ENCODE measurements at regions not wholly inside any gene's neighbourhood (a gene's known extent, or its start where the extent isn't known, plus 50 kb on each side); places are given as distances from the start of the nearest gene placed in this dataset.
"Not testable (repeated sequence)": the region's sequence is repeated elsewhere in the genome, so short reads cannot be mapped to it uniquely, and the experiment has no call there.

GRCh38 chr12:107366322-107366721 lies 273.0 kb upstream of the CRY1 start:
- H3K36me3 Mint-ChIP-seq, result peaks cover 1% of the 10 kb centered on the region
- no peaks in the 10 kb centered on the region for H3K27me3 Mint-ChIP-seq
- H3K9me3 Mint-ChIP-seq, result no peaks in the 10 kb centered on the region
- ATAC-seq (ENCODE audit: low read depth) (no peak), DNase-seq (no peak)
- H3K27ac Mint-ChIP-seq, result no peak overlapping the region
- POLR2A ChIA-PET, result no interaction called here
- no peak overlapping the region for H3K4me3 Mint-ChIP-seq
- H3K4me1 Mint-ChIP-seq, result peaks cover 62% of the 10 kb centered on the region

DNA sequence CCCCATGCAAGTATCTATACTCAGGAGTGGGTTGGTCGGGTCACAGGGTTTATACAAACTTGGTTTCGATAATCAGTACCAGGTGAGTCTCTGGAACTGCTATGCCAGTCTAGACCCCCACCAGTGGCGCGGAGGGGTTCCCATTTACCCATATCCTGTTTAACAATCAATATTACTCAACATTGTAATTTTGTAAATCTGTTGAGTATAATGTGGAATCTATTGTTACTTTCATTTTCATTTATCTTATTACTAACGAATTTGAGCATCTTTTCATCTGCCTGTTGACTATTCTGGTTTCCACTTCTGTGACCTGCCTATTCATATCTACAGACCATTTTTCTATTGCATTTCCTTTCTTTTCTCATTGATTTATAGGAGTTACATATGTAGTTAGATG lies 275.2 kb upstream of the CRY1 start:
- Mint-ChIP-seq H3K27me3 (no peaks in the 10 kb centered on the region), H3K4me3 (peak overlapping the region; percentile 79), H3K9me3 (no peaks in the 10 kb centered on the region), H3K4me1 (peaks cover 68% of the 10 kb centered on the region), H3K27ac (peak overlapping the region; percentile 87), H3K36me3 (peaks cover 1% of the 10 kb centered on the region)
- POLR2A ChIA-PET, result interaction anchor here (0.6 to 6.8 kb wide), 5 partner anchors 12 to 72 kb away, joined by 3 to 189 read pairs (median 5); a partner anchor contains a TSS
- DNase-seq (no peak), ATAC-seq (ENCODE audit: low read depth) (peak; percentile 8)

DNA sequence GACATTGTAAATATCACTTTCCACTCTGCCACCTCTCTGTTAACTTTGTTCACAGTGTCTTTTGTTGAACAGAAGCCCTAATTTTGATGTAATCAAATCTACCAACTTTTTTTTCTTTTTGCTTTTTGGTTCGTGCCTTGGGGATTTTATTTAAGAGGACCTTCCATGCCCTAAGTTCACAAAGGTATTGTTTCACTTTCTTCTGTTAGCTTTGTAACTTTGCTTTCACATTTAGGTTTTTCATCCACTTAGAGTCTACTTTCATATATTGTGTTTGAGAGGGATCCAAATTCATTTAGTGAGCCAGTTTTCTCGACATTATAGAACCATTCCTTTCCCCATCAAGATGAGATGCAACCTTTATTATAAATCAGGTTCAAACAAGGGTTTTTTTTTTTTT lies 275.7 kb upstream of the CRY1 start:
- ATAC-seq (ENCODE audit: low read depth) (no peak), DNase-seq (no peak)
- peaks cover 1% of the 10 kb centered on the region for H3K36me3 Mint-ChIP-seq
- H3K27me3 Mint-ChIP-seq, result no peaks in the 10 kb centered on the region
- H3K4me1 Mint-ChIP-seq, result peaks cover 70% of the 10 kb centered on the region
- H3K4me3 Mint-ChIP-seq, result peak overlapping the region; percentile 79
- H3K27ac Mint-ChIP-seq, result peak overlapping the region; percentile 87
- POLR2A ChIA-PET, result interaction anchor here (0.6 to 6.8 kb wide), 7 partner anchors 13 to 72 kb away, joined by 3 to 189 read pairs (median 5); a partner anchor contains a TSS
- no peaks in the 10 kb centered on the region for H3K9me3 Mint-ChIP-seq

DNA sequence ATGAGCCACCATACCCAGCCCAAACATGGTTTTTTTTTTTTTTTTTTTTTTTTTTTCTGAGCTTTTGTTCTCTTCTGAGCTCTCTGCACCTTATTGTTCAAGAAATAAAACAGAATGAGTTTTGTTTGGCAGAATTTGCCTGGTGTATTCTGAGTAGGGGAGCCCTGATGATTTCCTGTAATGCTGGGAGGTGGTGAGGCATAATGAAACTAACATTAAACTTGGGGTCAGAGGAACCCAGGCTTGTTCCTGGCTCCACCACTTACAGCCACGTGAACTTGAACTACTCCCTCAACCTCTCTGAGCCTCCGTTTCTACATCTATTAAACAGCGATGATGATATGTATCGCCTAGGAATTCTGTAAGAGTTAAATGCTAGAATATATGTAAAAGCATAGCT lies 276.3 kb upstream of the CRY1 start:
- Mint-ChIP-seq H3K27ac (peak overlapping the region; percentile 87), H3K4me3 (peak overlapping the region; percentile 79), H3K36me3 (peaks cover 1% of the 10 kb centered on the region), H3K9me3 (no peaks in the 10 kb centered on the region), H3K27me3 (no peaks in the 10 kb centered on the region), H3K4me1 (peaks cover 77% of the 10 kb centered on the region)
- peak; percentile 70 for ATAC-seq (ENCODE audit: low read depth)
- POLR2A ChIA-PET, result interaction anchor here (0.6 to 6.8 kb wide), 8 partner anchors 13 to 315 kb away, joined by 3 to 189 read pairs (median 5); a partner anchor contains a TSS
- no peak for DNase-seq

DNA sequence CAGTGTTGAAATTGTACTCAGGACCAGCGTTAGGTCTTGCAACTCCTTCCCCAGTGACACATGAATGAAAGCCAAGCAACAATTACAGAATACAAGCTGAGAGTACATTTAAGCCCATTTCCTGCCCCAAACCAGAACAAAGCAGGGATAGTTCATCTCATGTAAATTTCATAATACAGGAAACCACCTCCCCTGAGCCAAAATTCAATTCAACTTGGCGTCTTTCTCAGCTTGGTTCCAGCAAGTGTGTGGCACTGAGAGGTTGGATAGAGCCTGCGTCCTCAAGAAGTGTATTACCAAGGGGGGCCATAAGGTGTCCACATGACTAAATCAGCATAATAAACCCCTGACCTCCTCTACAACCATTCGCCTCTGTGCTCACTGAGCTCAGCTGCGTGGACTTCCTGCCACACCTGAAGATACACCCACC lies 278.9 kb upstream of the CRY1 start:
- H3K4me1 Mint-ChIP-seq, result peaks cover 73% of the 10 kb centered on the region
- peaks cover 3% of the 10 kb centered on the region for H3K36me3 Mint-ChIP-seq
- H3K9me3 Mint-ChIP-seq, result no peaks in the 10 kb centered on the region
- peak overlapping the region; percentile 71 for H3K4me3 Mint-ChIP-seq
- DNase-seq (peak; percentile 53), ATAC-seq (ENCODE audit: low read depth) (peak; percentile 56)
- H3K27ac Mint-ChIP-seq, result peak overlapping the region; percentile 94
- POLR2A ChIA-PET, result interaction anchor here (0.6 to 6.8 kb wide), 11 partner anchors 9 to 80 kb away, joined by 3 to 189 read pairs (median 4); a partner anchor contains a TSS
- no peaks in the 10 kb centered on the region for H3K27me3 Mint-ChIP-seq

- Mint-ChIP-seq H3K4me3 (peak overlapping the region; percentile 71), H3K4me1 (peaks cover 70% of the 10 kb centered on the region), H3K27me3 (no peaks in the 10 kb centered on the region), H3K9me3 (no peaks in the 10 kb centered on the region), H3K27ac (peak overlapping the region; percentile 94), H3K36me3 (peaks cover 9% of the 10 kb centered on the region)
- DNase-seq (no peak), ATAC-seq (ENCODE audit: low read depth) (peak; percentile 13)
- POLR2A ChIA-PET, result interaction anchor here (0.8 to 6.8 kb wide), 9 partner anchors 9 to 52 kb away, joined by 3 to 189 read pairs (median 4); a partner anchor contains a TSS
Measured at GRCh38 chr12:107373238-107373809, 280.0 kb upstream of the CRY1 start.

DNA sequence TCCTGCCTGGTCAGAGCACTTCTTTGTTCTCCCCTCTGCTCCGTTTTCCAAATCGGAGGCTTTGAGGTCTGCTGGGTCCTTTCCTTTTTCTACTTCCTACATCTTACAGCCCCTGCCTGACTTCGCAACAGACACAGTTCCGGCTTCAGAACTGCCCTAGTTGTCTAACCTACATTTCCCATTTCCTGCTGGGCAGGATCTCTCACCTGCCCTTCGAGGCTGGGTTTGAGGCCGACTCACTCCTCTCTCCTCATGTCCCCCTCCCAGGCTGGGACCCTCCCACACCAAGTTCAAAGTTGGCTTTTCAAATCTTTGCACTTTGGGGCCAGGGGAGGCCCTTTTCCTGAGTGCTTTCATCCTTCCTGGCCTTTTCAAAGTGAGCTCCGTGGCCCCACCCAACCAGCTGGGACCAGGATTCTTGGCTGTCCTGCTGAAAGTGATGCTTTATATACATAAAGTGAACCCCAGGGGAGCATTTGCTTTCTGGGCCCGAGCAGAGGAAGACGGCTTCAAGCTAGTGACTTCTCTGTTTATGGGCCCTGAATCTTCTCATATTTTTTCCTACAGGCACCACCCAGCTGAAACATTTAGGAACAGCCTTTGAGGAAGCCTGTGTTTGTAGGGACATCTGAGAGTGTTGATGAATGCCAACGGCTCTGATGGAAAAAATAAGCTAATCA lies 281.0 kb upstream of the CRY1 start:
- peak overlapping the region; percentile 94 for H3K27ac Mint-ChIP-seq
- H3K4me3 Mint-ChIP-seq, result peak overlapping the region; percentile 71

DNA sequence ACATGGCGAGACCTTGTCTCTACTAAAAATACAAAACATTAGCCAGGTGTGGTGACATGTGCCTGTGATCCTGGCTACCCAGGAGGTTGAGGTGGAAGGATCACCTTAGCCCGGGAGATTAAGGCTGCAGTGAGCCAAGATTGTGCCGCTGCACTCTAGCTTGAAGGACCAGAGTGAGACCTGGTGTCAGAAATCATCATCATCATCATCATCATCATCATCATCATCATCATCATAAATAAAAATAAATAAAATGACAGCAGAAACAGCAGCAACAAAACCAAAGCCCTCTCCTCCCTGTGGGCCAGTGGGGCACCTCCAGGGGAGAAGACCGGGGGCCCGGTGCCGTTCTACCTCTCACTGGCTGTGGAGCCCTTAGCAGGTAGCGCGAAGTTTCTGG lies 281.9 kb upstream of the CRY1 start:
- no peak overlapping the region for H3K27ac Mint-ChIP-seq
- POLR2A ChIA-PET, result interaction anchor here (6.8 kb wide), 1 partner anchor 54 kb away, joined by 189 read pairs; a partner anchor contains a TSS
- DNase-seq, result no peak
- H3K9me3 Mint-ChIP-seq, result no peaks in the 10 kb centered on the region
- H3K27me3 Mint-ChIP-seq, result no peaks in the 10 kb centered on the region
- H3K4me3 Mint-ChIP-seq, result no peak overlapping the region
- ATAC-seq (ENCODE audit: low read depth), result no peak
- H3K4me1 Mint-ChIP-seq, result peaks cover 59% of the 10 kb centered on the region
- peaks cover 9% of the 10 kb centered on the region for H3K36me3 Mint-ChIP-seq

More for the DNA sequence above, 281.0 kb upstream of the CRY1 start:
- Mint-ChIP-seq H3K36me3 (peaks cover 9% of the 10 kb centered on the region), H3K27me3 (no peaks in the 10 kb centered on the region), H3K9me3 (no peaks in the 10 kb centered on the region), H3K4me1 (peaks cover 65% of the 10 kb centered on the region)
- POLR2A ChIA-PET, result interaction anchor here (0.9 to 6.8 kb wide), 4 partner anchors 9 to 53 kb away, joined by 3 to 189 read pairs (median 4); a partner anchor contains a TSS
- ATAC-seq (ENCODE audit: low read depth) (no peak), DNase-seq (no peak)

GRCh38 chr12:107377596-107378385 lies 284.4 kb upstream of the CRY1 start:
- Mint-ChIP-seq H3K4me3 (no peak overlapping the region), H3K4me1 (peaks cover 37% of the 10 kb centered on the region), H3K9me3 (no peaks in the 10 kb centered on the region), H3K27ac (no peak overlapping the region), H3K27me3 (no peaks in the 10 kb centered on the region), H3K36me3 (peaks cover 9% of the 10 kb centered on the region)
- DNase-seq (no peak), ATAC-seq (ENCODE audit: low read depth) (no peak)
- POLR2A ChIA-PET, result interaction anchor here (1.0 kb wide), 1 partner anchor 59 kb away, joined by 3 read pairs; a partner anchor contains a TSS

- H3K4me1 Mint-ChIP-seq, result peaks cover 28% of the 10 kb centered on the region
- ATAC-seq (ENCODE audit: low read depth), result no peak
- no peaks in the 10 kb centered on the region for H3K27me3 Mint-ChIP-seq
- POLR2A ChIA-PET, result no interaction called here
- no peaks in the 10 kb centered on the region for H3K9me3 Mint-ChIP-seq
- no peak overlapping the region for H3K4me3 Mint-ChIP-seq
- no peak for DNase-seq
- peaks cover 9% of the 10 kb centered on the region for H3K36me3 Mint-ChIP-seq
- no peak overlapping the region for H3K27ac Mint-ChIP-seq
Measured at GRCh38 chr12:107378609-107379008, 285.3 kb upstream of the CRY1 start.

- H3K27me3 Mint-ChIP-seq; H3K27ac Mint-ChIP-seq; H3K4me3 Mint-ChIP-seq; DNase-seq; POLR2A ChIA-PET; H3K9me3 Mint-ChIP-seq; ATAC-seq (ENCODE audit: low read depth); H3K36me3 Mint-ChIP-seq: not testable (repeated sequence)
- H3K4me1 Mint-ChIP-seq, result peaks cover 23% of the 10 kb centered on the region
Measured at GRCh38 chr12:107379142-107379851, 285.9 kb upstream of the CRY1 start.

- H3K9me3 Mint-ChIP-seq, result no peaks in the 10 kb centered on the region
- no peak for ATAC-seq (ENCODE audit: low read depth)
- no peak for DNase-seq
- POLR2A ChIA-PET, result no interaction called here
- peaks cover 9% of the 10 kb centered on the region for H3K36me3 Mint-ChIP-seq
- no peak overlapping the region for H3K27ac Mint-ChIP-seq
- peaks cover 17% of the 10 kb centered on the region for H3K4me1 Mint-ChIP-seq
- no peaks in the 10 kb centered on the region for H3K27me3 Mint-ChIP-seq
- no peak overlapping the region for H3K4me3 Mint-ChIP-seq
Measured at GRCh38 chr12:107379852-107380567, 286.7 kb upstream of the CRY1 start.

Measured in activated naive CD8-positive, alpha-beta T cell treated with anti-CD3 and anti-CD28 coated beads, Interleukin-2, amount 10 ng/mL, durations not matched to agents 7 days and 5 days (primary cell).